SK-N-SH treated with all-trans-retinoic acid at 6 μM for 48 hours (cell line): ENCODE measurements at regions not wholly inside any gene's neighbourhood (a gene's known extent, or its start where the extent isn't known, plus 50 kb on each side); places are given as distances from the start of the nearest gene placed in this dataset.

Experiments used
- ARNTL ChIP-seq: fragments of 450-650 bp; formaldehyde crosslinking; IDR thresholded peaks from 2 replicates; pipeline ENCODE4 v1.5.0; 2020; ENCODE audit warnings: low read depth, mild to moderate bottlenecking, moderate library complexity, borderline replicate concordance
- BACH2 ChIP-seq: fragments of 250-450 bp; sonication (Bioruptor Pico); IDR thresholded peaks from 2 replicates; pipeline ENCODE4 v1.9.0; 2021; ENCODE audit warnings: mild to moderate bottlenecking, borderline replicate concordance
- PATZ1 ChIP-seq: fragments of 250-450 bp; sonication (Bioruptor Pico); IDR thresholded peaks from 2 replicates; pipeline ENCODE4 v1.8.0; 2020; ENCODE audit warnings: mild to moderate bottlenecking, moderate library complexity, borderline replicate concordance
- SNAI2 ChIP-seq: fragments of 250-450 bp; sonication (Bioruptor Pico); IDR thresholded peaks from 2 replicates; pipeline ENCODE4 v1.5.0; 2020; ENCODE audit warnings: mild to moderate bottlenecking, moderate library complexity
- ZFP3 ChIP-seq: fragments of 250-450 bp; sonication (Bioruptor Pico); IDR thresholded peaks from 2 replicates; pipeline ENCODE4 v1.5.0; 2020; ENCODE audit warnings: mild to moderate bottlenecking, moderate library complexity
- ZFP30 ChIP-seq: fragments of 450-650 bp; formaldehyde crosslinking; IDR thresholded peaks from 2 replicates; pipeline ENCODE4 v1.5.0; 2022; ENCODE audit warnings: mild to moderate bottlenecking, moderate library complexity

- TF ChIP-seq BACH2 (CRISPR knock-in tag) (no peak), ARNTL (CRISPR knock-in tag) (no peak), SNAI2 (CRISPR knock-in tag) (no peak), PATZ1 (no peak), ZFP3 (CRISPR knock-in tag) (no peak), ZFP30 (no peak)
Measured at GRCh38 chr4:52367282-52367830, 291.7 kb downstream of the USP46 start.
